Endodermal cell (in vitro differentiated cells): ENCODE measurements at regions not wholly inside any gene's neighbourhood (a gene's known extent, or its start where the extent isn't known, plus 50 kb on each side); places are given as distances from the start of the nearest gene placed in this dataset.
A peak's percentile ranks its signal among the peaks of the same experiment; 100 is the strongest.

Experiments
- DNase-seq: peaks from one replicate; pipeline ENCODE4 v3.0.0-alpha.2; 2017
- H3K27ac ChIP-seq: 2 replicates; pipeline ENCODE4 v1.5.1; 2013; ENCODE audit warnings: mild to moderate bottlenecking, low read depth, low read length, moderate library complexity
- H3K27me3 ChIP-seq: 2 replicates; pipeline ENCODE4 v1.6.1; 2013; ENCODE audit warnings: mild to moderate bottlenecking, low read length, moderate library complexity; ENCODE audit not compliant: insufficient read depth, control insufficient read depth, poor library complexity, severe bottlenecking
- H3K36me3 ChIP-seq: 2 replicates; pipeline ENCODE4 v1.7.0; 2013; ENCODE audit warnings: mild to moderate bottlenecking, low read length, moderate library complexity; ENCODE audit not compliant: control insufficient read depth, insufficient read depth
- H3K4me1 ChIP-seq: one replicate; pipeline ENCODE4 v1.7.0; 2013; ENCODE audit warnings: low read length; ENCODE audit not compliant: control insufficient read depth, insufficient read depth
- H3K4me3 ChIP-seq: 2 replicates; pipeline ENCODE4 v1.5.1; 2013; ENCODE audit warnings: mild to moderate bottlenecking, low read length, moderate library complexity
- H3K9ac ChIP-seq: 2 replicates; pipeline ENCODE4 v1.6.1; 2013; ENCODE audit warnings: mild to moderate bottlenecking, low read length, moderate library complexity; ENCODE audit not compliant: poor library complexity, severe bottlenecking; ENCODE audit errors: extremely low read depth
- H3K9me3 ChIP-seq: 2 replicates; pipeline ENCODE4 v1.6.1; 2013; ENCODE audit warnings: mild to moderate bottlenecking, low read length, moderate library complexity; ENCODE audit not compliant: control insufficient read depth
- H3K27ac Mint-ChIP-seq: 2 replicates; pipeline ENCODE4 v1.8.0; 2020; ENCODE audit warnings: mixed read lengths
- H3K27me3 Mint-ChIP-seq: 2 replicates; pipeline ENCODE4 v1.8.0; 2021; ENCODE audit warnings: mild to moderate bottlenecking, mixed read lengths; ENCODE audit not compliant: insufficient read depth
- H3K36me3 Mint-ChIP-seq: 2 replicates; pipeline ENCODE4 v1.8.0; 2020; ENCODE audit warnings: low read depth, mixed read lengths
- H3K4me1 Mint-ChIP-seq: 2 replicates; pipeline ENCODE4 v1.8.0; 2020; ENCODE audit warnings: mixed read lengths
- H3K4me3 Mint-ChIP-seq: 2 replicates; pipeline ENCODE4 v1.8.0; 2020; ENCODE audit warnings: mild to moderate bottlenecking, moderate library complexity, mixed read lengths
- H3K9me3 Mint-ChIP-seq: 2 replicates; pipeline ENCODE4 v1.8.0; 2020; ENCODE audit warnings: mild to moderate bottlenecking, mixed read lengths
- CTCF ChIP-seq: fragments of 200-600 bp; sonication (generic); conservative IDR thresholded peaks from 2 replicates; pipeline ENCODE4 v1.5.0; 2021; ENCODE audit warnings: antibody characterized with exemption, mild to moderate bottlenecking
- WGBS, 2 experiments: methylation state at CpG; one replicate each; pipeline versions ENCODE4 v1.1.5 to v1.1.7; 2013; ENCODE audit warnings: missing lambda C conversion rate in 2 of 2, mixed read lengths in 1 of 2; ENCODE audit not compliant: insufficient coverage in 1 of 2, insufficient read length in 1 of 2; 5-methylcytosine and 5-hydroxymethylcytosine counted together

DNA sequence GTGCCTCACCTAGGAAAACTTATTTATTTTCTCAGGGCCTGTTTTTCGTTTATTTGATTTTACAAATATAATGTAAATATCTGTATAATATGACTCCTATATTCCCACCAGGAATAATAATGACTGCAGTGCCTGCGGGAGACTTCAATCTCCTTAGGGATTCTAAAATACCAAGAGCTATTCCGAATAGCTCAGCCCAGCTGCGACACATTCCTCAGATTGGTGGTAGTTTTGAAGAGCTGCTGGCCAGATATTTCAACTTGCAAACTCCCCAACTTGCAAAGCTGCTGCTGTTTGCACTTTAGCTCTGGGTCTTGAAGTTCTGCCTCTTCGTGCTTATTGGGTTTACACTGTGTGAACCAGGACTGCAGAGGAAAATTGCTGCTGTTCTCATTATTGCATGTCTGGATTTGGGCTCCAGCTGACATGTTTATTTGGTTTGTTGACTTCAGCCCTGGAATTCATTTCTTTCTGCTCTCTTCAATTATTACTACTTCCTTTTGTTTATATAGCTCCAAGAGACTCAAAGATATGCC lies 480.2 kb upstream of the CHST9 start:
- DNase-seq, result peak; percentile 68
- Histone ChIP-seq H3K9ac (no peak overlapping the region), H3K9me3 (no peaks in the 10 kb centered on the region), H3K36me3 (no peaks in the 10 kb centered on the region), H3K27ac (no peak overlapping the region), H3K4me1 (peaks cover 34% of the 10 kb centered on the region), H3K27me3 (no peaks in the 10 kb centered on the region), H3K4me3 (no peak overlapping the region)
- H3K4me3 Mint-ChIP-seq, result no peak overlapping the region
- peaks cover 44% of the 10 kb centered on the region for H3K4me1 Mint-ChIP-seq
- no peaks in the 10 kb centered on the region for H3K36me3 Mint-ChIP-seq
- no peaks in the 10 kb centered on the region for H3K27me3 Mint-ChIP-seq
- peak overlapping the region; percentile 75 for H3K27ac Mint-ChIP-seq
- no peak for TF ChIP-seq CTCF
- WGBS, 2 experiments, result 30 to 55% methylated on average over 2 to 4 of the region's 5 CpGs
- no peaks in the 10 kb centered on the region for H3K9me3 Mint-ChIP-seq

GRCh38 chr18:27662949-27663348 lies 477.8 kb upstream of the CHST9 start:
- Mint-ChIP-seq H3K4me1 (peaks cover 41% of the 10 kb centered on the region), H3K4me3 (no peak overlapping the region), H3K27me3 (no peaks in the 10 kb centered on the region), H3K9me3 (no peaks in the 10 kb centered on the region), H3K27ac (no peak overlapping the region), H3K36me3 (no peaks in the 10 kb centered on the region)
- no peak for TF ChIP-seq CTCF
- Histone ChIP-seq H3K27ac (no peak overlapping the region), H3K4me1 (peaks cover 34% of the 10 kb centered on the region), H3K27me3 (no peaks in the 10 kb centered on the region), H3K36me3 (no peaks in the 10 kb centered on the region), H3K9ac (no peak overlapping the region), H3K9me3 (no peaks in the 10 kb centered on the region), H3K4me3 (no peak overlapping the region)
- DNase-seq, result no peak
- WGBS, 2 experiments, result 98 to 100% methylated on average over 4 of the region's 4 CpGs

DNA sequence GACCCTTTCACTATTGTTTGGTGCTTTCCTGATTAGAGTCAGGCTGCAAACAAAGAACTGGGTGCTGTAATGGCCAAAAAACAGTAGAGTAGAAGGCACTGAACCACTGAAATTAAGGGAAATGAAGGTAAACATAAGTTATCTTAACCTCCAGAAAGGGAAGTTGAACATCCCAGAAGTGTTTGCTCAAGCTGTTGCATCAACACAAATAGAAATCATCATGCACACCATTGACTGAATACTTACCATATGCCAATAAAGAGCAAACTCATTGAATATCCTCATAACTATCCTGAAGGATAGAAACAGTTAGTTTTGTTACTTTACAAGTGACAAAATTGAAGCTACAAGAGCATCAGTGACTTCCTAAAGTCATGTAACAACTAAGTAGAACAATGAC lies 477.4 kb upstream of the CHST9 start:
- Mint-ChIP-seq H3K27me3 (no peaks in the 10 kb centered on the region), H3K27ac (peak overlapping the region; percentile 38), H3K9me3 (no peaks in the 10 kb centered on the region), H3K4me3 (no peak overlapping the region), H3K4me1 (peaks cover 41% of the 10 kb centered on the region), H3K36me3 (no peaks in the 10 kb centered on the region)
- Histone ChIP-seq H3K4me3 (no peak overlapping the region), H3K4me1 (peaks cover 34% of the 10 kb centered on the region), H3K27me3 (no peaks in the 10 kb centered on the region), H3K36me3 (no peaks in the 10 kb centered on the region), H3K9ac (no peak overlapping the region), H3K27ac (peak overlapping the region; percentile 74), H3K9me3 (no peaks in the 10 kb centered on the region)
- no peak for DNase-seq
- no peak for TF ChIP-seq CTCF
